Calu3 (cell line): ENCODE measurements at regions not wholly inside any gene's neighbourhood (a gene's known extent, or its start where the extent isn't known, plus 50 kb on each side); places are given as distances from the start of the nearest gene placed in this dataset.
A peak's percentile ranks its signal among the peaks of the same experiment; 100 is the strongest.

Experiments
- BruUV-seq: library from RNA; stranded (reverse); fragments of 400-500 nt; replicated peaks from 2 replicates; lab custom pipeline; 2021; lab: Mats Ljungman, UMichigan
- CTCF ChIA-PET: fragments of 300-600 bp; sonication (Branson Sonifier 250); formaldehyde crosslinking; loops from one replicate; lab custom pipeline; 2022; ENCODE audit warnings: antibody characterized with exemption; lab: Charles Lee
- DNase-seq: peaks from one replicate; pipeline ENCODE4 v3.0.0; 2022
- H3K27ac Mint-ChIP-seq: one replicate; pipeline ENCODE4 v1.8.0; 2022; ENCODE audit warnings: mixed read lengths; ENCODE audit not compliant: unreplicated experiment
- H3K27me3 Mint-ChIP-seq: one replicate; pipeline ENCODE4 v1.8.0; 2022; ENCODE audit warnings: mixed read lengths; ENCODE audit not compliant: unreplicated experiment
- H3K36me3 Mint-ChIP-seq: one replicate; pipeline ENCODE4 v1.8.0; 2022; ENCODE audit warnings: mild to moderate bottlenecking, moderate library complexity, mixed read lengths; ENCODE audit not compliant: insufficient read depth, unreplicated experiment
- H3K4me1 Mint-ChIP-seq: one replicate; pipeline ENCODE4 v1.8.0; 2022; ENCODE audit warnings: mild to moderate bottlenecking, low read depth, mixed read lengths; ENCODE audit not compliant: unreplicated experiment
- H3K4me3 Mint-ChIP-seq: one replicate; pipeline ENCODE4 v1.8.0; 2022; ENCODE audit warnings: mild to moderate bottlenecking, low read depth, moderate library complexity, mixed read lengths; ENCODE audit not compliant: unreplicated experiment
- H3K9me3 Mint-ChIP-seq: one replicate; pipeline ENCODE4 v1.8.0; 2022; ENCODE audit warnings: low read depth, mixed read lengths; ENCODE audit not compliant: unreplicated experiment
- CTCF ChIP-seq: fragments of 200-600 bp; IDR thresholded peaks from one replicate; pipeline ENCODE4 v1.8.0; 2022; ENCODE audit warnings: antibody characterized with exemption; ENCODE audit not compliant: unreplicated experiment
- intact Hi-C: fragments of 100-400 bp; cut with micrococcal nuclease; formaldehyde crosslinking; loops from one replicate; pipeline ENCODE4 v1.10.0; 2022; ENCODE audit not compliant: unreplicated experiment

- no peaks in the 10 kb centered on the region for H3K9me3 Mint-ChIP-seq
- no peak overlapping the region for H3K27ac Mint-ChIP-seq
- H3K27me3 Mint-ChIP-seq = no peaks in the 10 kb centered on the region
- H3K4me1 Mint-ChIP-seq = no peaks in the 10 kb centered on the region
- CTCF ChIA-PET = no interaction called here
- H3K36me3 Mint-ChIP-seq = no peaks in the 10 kb centered on the region
- intact Hi-C loops = no loop called here
- BruUV-seq = no TSS peak
- H3K4me3 Mint-ChIP-seq = no peak overlapping the region
- TF ChIP-seq CTCF = no peak
- no peak for DNase-seq
Observed at GRCh38 chr6:141282263-141282662, 850.5 kb upstream of the GJE1 start.

- DNase-seq = no peak
- Mint-ChIP-seq H3K36me3 (no peaks in the 10 kb centered on the region), H3K4me1 (no peaks in the 10 kb centered on the region), H3K9me3 (no peaks in the 10 kb centered on the region), H3K27ac (no peak overlapping the region), H3K4me3 (no peak overlapping the region), H3K27me3 (no peaks in the 10 kb centered on the region)
- CTCF ChIA-PET = no interaction called here
- TF ChIP-seq CTCF = no peak
- intact Hi-C loops = no loop called here
- no TSS peak for BruUV-seq
Observed at GRCh38 chr6:141269684-141270083, 863.0 kb upstream of the GJE1 start.

DNA sequence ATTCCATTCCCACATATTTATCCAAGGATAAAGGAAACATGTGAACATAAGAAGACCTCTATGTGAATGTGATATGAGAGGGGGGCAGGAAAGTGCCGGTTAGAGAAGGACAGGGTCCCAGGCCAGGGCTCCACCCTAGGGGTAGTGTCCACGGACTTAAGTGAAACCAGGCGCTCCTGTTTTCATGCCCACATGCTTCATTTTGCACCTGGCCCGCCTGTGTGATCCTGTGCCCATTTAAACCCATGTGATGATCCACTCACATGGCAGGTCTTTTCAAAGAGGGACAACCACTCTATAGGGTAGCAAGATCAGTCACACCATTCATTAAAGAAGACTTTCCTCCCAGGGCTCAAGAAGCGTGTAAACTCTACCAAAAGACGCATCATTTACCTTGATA lies 865.3 kb upstream of the GJE1 start:
- Mint-ChIP-seq H3K27ac (no peak overlapping the region), H3K9me3 (no peaks in the 10 kb centered on the region), H3K36me3 (no peaks in the 10 kb centered on the region), H3K27me3 (no peaks in the 10 kb centered on the region), H3K4me1 (no peaks in the 10 kb centered on the region), H3K4me3 (no peak overlapping the region)
- BruUV-seq = no TSS peak
- TF ChIP-seq CTCF = no peak
- no peak for DNase-seq
- intact Hi-C loops = no loop called here
- CTCF ChIA-PET = no interaction called here

DNA sequence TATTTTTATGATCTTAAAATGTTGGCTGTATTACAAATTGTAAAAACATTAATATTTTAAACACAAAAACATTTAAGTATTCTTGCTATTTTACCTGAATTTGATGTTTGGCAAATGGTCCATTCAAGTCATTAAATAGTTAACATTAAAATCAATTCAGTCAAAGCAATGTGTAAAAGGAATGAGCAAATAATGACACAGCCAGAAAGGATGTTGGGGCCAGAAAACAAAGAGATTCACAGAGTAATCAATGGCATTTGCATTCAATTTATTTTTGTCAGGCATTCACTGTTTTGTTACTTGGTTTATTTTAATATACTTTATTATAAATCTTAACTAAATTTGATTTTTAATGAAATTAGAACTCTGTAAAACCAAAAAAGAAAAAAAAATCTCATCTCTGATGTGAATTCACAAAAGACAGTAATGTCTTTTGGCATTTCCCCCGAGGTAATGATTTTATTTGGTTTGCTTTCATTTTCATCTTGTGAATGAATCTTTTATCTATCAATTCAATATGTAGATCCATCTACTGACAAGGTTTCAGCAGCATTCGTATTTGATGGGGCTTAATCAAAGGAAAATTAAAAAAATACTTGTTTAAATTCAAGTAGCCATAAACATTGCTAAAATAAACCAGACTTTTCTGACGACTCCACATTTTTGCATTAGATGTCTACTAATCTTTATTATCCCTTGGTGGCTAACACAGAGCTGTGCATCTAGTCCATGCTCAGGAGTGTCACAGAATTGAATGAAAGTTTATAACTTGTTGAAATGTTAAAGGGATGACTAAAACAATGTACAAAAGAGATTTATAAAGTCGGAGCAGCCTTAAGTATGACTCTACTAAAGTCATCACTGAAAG lies 866.7 kb upstream of the GJE1 start:
- Mint-ChIP-seq H3K4me1 (no peaks in the 10 kb centered on the region), H3K4me3 (peak overlapping the region; percentile 61), H3K27ac (peak overlapping the region; percentile 23), H3K36me3 (no peaks in the 10 kb centered on the region), H3K27me3 (no peaks in the 10 kb centered on the region), H3K9me3 (no peaks in the 10 kb centered on the region)
- CTCF ChIA-PET = no interaction called here
- no peak for DNase-seq
- no peak for TF ChIP-seq CTCF
- intact Hi-C loops = no loop called here
- no TSS peak for BruUV-seq
